Stimulated activated naive CD8-positive, alpha-beta T cell treated with anti-CD3 and anti-CD28 coated beads, Interleukin-15, amount 100 ng/mL, for 72 hours (primary cell): ENCODE measurements at regions not wholly inside any gene's neighbourhood (a gene's known extent, or its start where the extent isn't known, plus 50 kb on each side); places are given as distances from the start of the nearest gene placed in this dataset.

Experiments
- ATAC-seq: fragments of 150-1000 bp; cut with Tn5 transposase; 2 replicates; pipeline ENCODE4 v1.10.0; 2021; ENCODE audit warnings: mild to moderate bottlenecking, moderate library complexity
- DNase-seq, 2 donors: peaks; one replicate each; pipeline ENCODE4 v3.0.0; 2021 to 2022
- H3K27ac Mint-ChIP-seq, 2 donors: one replicate each; pipeline ENCODE4 v1.8.0; 2022; ENCODE audit warnings: mild to moderate bottlenecking in 2 of 2, mixed read lengths in 2 of 2, moderate library complexity in 2 of 2
- H3K27me3 Mint-ChIP-seq: one replicate; pipeline ENCODE4 v1.8.0; 2022; ENCODE audit warnings: mixed read lengths
- H3K4me1 Mint-ChIP-seq: one replicate; pipeline ENCODE4 v1.8.0; 2022; ENCODE audit warnings: mild to moderate bottlenecking, mixed read lengths
- H3K4me3 Mint-ChIP-seq, 2 donors: one replicate each; pipeline ENCODE4 v1.8.0; 2022; ENCODE audit warnings: mild to moderate bottlenecking in 2 of 2, mixed read lengths in 2 of 2, moderate library complexity in 1 of 2
- H3K9me3 Mint-ChIP-seq, 2 donors: one replicate each; pipeline ENCODE4 v1.8.0; 2022; ENCODE audit warnings: mixed read lengths in 2 of 2

DNA sequence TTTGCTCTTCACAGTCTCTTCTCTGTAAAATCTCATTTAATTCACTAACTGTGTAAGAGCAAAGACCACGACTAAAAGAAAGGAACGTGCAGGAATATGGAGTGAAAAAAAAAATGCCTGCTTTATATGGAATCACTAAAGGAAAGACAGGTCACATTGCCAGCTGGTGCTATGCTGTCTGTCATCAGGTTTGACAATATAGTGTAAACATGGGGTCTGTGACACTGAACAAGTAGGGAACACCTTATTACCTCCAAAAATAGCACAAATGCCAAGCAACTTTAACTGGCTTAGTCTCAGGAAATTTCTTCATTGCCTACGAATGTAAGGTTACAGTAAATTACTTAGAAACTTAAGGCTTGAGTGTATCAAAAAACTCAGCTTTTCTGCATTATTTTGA, 364.5 kb upstream of the LINC00305 start:
- ATAC-seq (no peak), DNase-seq (no peak)
- no peaks in the 10 kb centered on the region for H3K27me3 Mint-ChIP-seq
- H3K9me3 Mint-ChIP-seq: peaks cover under 1 to 2% of the 10 kb centered on the region in 2 donors
- no peak overlapping the region for H3K4me3 Mint-ChIP-seq
- no peaks in the 10 kb centered on the region for H3K4me1 Mint-ChIP-seq
- no peak overlapping the region for H3K27ac Mint-ChIP-seq

DNA sequence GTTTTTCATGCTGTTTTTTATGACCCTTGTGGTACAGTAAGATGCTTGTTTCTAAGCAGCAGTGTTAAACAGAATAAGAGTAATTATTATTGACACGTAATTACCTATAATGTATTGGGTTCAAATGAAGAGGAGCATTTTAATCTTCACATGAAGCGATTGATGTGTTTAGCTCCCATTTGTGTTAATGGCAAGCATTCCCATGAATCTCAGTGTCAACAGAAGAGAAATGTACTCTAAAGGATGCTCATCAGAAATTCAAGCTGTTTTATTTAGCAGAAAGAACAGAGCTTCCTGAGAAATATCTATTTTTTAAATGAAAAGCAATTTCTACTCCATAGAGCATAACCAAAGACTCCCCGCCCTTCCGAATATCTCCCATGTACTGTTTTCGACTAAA, 341.3 kb upstream of the LINC00305 start:
- Mint-ChIP-seq H3K27me3 (no peaks in the 10 kb centered on the region), H3K9me3 (peaks cover 0 to 9% of the 10 kb centered on the region in 2 donors), H3K27ac (no peak overlapping the region), H3K4me1 (no peaks in the 10 kb centered on the region), H3K4me3 (no peak overlapping the region)
- ATAC-seq (no peak), DNase-seq (no peak)

DNA sequence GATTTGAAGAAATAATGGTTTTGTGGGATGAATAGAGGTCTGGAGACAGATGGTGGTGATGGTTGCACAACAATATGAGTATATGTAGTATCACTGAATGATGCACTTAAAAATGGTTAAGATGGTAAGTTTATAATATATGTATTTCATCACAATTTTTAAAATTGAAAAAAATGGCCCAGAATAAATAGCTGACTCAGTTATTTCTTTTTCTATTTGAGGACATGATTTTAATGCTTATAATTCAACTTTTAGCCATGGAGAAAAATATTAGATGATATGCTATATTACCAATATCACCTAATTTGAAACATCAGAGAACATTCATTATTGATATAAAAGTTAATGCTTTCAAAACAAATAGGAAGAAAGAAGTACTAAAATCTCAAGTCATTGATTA, 339.8 kb upstream of the LINC00305 start:
- ATAC-seq (no peak), DNase-seq (no peak)
- Mint-ChIP-seq H3K9me3 (peaks cover 0 to 6% of the 10 kb centered on the region in 2 donors), H3K4me3 (no peak overlapping the region), H3K4me1 (no peaks in the 10 kb centered on the region), H3K27ac (no peak overlapping the region), H3K27me3 (no peaks in the 10 kb centered on the region)

DNA sequence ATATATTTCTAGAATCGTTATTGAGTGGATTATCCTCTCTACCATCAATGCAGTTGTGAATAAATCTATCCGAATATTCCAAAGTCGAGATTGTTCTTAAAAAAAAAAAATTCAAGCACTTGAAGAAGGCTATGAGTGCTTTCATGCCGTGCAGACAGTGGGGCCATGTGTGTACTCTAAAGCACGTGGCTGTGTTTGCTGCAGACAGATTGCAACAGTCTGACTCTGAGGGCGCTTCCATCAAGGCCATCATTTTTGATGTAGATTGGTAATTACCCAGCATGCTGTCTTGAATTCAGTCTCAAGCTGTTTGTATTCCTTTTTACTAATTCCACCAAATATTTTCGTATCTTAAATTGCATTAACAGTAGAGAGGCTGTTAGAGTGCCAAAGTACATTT, 325.9 kb upstream of the LINC00305 start:
- H3K9me3 Mint-ChIP-seq: peaks cover 0 to 6% of the 10 kb centered on the region in 2 donors
- ATAC-seq: no peak
- no peak overlapping the region for H3K27ac Mint-ChIP-seq
- no peak for DNase-seq
- no peak overlapping the region for H3K4me3 Mint-ChIP-seq
- no peaks in the 10 kb centered on the region for H3K4me1 Mint-ChIP-seq
- H3K27me3 Mint-ChIP-seq: no peaks in the 10 kb centered on the region

DNA sequence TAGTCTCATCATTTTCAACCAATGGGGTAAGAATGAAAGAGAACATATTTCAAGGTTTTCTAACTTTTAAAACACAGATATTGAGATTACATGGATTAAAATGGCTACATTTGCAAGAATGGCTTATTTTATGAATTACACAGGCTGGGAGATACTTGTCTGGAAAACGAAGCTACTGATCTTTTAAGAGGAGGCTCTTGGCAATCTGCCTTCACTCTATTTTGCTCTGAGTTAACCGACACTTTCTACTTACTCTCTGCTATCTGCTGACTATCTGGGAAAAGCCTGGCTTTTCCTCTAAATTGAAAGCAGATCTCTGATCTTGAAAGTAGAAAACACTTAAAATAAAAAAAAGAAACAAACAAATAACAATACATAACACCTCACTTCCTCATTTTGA, 325.4 kb upstream of the LINC00305 start:
- H3K9me3 Mint-ChIP-seq: peaks cover 3 to 6% of the 10 kb centered on the region in 2 donors
- H3K4me3 Mint-ChIP-seq: no peak overlapping the region
- ATAC-seq (no peak), DNase-seq (no peak)
- no peaks in the 10 kb centered on the region for H3K4me1 Mint-ChIP-seq
- no peak overlapping the region for H3K27ac Mint-ChIP-seq
- no peaks in the 10 kb centered on the region for H3K27me3 Mint-ChIP-seq

DNA sequence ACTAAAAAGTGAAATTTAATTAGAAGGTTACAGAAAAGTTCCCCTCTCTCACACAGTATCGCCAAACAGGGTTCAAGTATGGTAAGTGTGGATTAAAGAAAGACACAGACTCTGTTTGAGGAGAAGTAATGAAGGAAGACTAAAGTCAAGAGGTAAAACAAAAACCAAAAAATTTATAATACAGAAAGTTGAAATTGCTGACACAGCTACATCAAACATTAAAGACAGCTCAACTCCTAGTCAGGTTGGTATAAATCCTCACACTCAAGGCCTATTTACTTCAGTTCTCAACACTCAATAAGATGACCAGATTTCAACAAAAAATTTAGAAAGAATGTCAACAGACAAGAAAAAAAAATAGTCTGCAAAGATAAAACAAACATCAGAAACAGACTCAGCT, 300.5 kb upstream of the LINC00305 start:
- Mint-ChIP-seq H3K27me3 (no peaks in the 10 kb centered on the region), H3K9me3 (peaks cover 0 to 8% of the 10 kb centered on the region in 2 donors)

DNA sequence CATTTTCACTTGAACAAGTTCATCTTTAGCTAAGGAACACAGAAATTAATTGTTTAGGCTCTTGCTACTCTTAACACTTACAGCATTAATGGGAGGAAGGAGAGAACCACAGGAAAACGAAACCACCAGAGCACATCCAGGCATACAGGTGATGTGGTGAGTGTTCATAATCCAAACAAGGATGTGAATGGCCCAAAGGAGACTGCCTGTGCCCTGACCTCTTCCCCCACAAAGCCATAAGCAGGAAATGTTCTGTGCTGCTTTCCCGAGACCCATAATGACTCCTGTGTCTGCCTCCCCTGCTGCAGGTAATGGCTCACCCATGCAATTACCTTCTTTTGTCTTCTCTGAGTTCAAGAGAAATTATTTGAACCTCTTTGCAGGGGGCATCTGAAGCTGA, 295.9 kb upstream of the LINC00305 start:
- no peak for DNase-seq
- no peak for ATAC-seq

More for the DNA sequence above, 300.5 kb upstream of the LINC00305 start:
- H3K27ac Mint-ChIP-seq: no peak overlapping the region
- DNase-seq: no peak
- no peak for ATAC-seq
- no peak overlapping the region for H3K4me3 Mint-ChIP-seq
- no peaks in the 10 kb centered on the region for H3K4me1 Mint-ChIP-seq

DNA sequence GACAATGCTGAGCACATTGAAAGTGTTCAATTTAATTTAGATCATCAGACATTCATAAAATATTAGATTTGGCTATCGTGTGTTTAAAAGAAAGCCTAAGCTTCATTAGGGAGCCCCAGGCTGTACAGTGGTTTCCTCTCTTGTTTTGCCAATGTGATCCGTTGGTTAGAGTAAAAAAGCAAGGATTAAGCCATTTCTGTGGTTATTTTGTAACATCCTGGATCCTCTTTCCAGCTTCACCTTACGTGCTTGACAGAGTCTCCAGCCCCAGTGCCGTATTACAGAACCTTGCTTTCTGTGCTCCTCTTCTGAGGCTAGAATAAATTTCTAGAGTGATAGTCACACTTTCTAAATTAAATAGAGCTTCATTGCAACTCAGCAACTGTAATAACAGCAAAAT, 289.3 kb upstream of the LINC00305 start:
- Mint-ChIP-seq H3K9me3 (peaks cover 19 to 27% of the 10 kb centered on the region in 2 donors), H3K4me3 (no peak overlapping the region), H3K27ac (no peak overlapping the region), H3K4me1 (no peaks in the 10 kb centered on the region), H3K27me3 (no peaks in the 10 kb centered on the region)
- no peak for ATAC-seq
- DNase-seq: no peak

More for the DNA sequence above, 295.9 kb upstream of the LINC00305 start:
- no peaks in the 10 kb centered on the region for H3K27me3 Mint-ChIP-seq
- no peak overlapping the region for H3K27ac Mint-ChIP-seq
- no peaks in the 10 kb centered on the region for H3K4me1 Mint-ChIP-seq
- H3K4me3 Mint-ChIP-seq: no peak overlapping the region
- H3K9me3 Mint-ChIP-seq: peaks cover 5 to 13% of the 10 kb centered on the region in 2 donors

DNA sequence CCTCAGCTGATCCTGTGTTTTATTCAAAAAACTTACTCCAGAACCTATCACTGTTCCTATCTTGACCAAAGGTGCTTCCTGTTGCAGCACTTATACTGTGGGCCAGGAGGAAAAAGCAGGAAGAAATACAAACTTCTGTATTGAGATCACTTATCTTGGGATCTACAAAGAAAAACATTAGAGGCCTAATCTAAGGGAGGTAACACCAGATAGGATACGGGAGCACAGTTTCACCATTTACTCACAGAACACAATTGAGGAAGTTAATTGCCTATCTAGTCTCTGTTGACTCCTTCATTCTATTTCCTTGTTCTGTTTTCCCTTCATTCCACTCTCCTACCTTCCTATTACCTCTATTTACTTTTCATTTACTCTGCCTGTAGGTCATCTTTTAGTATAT, 287.2 kb upstream of the LINC00305 start:
- Mint-ChIP-seq H3K4me1 (no peaks in the 10 kb centered on the region), H3K27me3 (no peaks in the 10 kb centered on the region), H3K9me3 (peaks cover 20 to 27% of the 10 kb centered on the region in 2 donors), H3K27ac (no peak overlapping the region), H3K4me3 (no peak overlapping the region)
- no peak for ATAC-seq
- no peak for DNase-seq

DNA sequence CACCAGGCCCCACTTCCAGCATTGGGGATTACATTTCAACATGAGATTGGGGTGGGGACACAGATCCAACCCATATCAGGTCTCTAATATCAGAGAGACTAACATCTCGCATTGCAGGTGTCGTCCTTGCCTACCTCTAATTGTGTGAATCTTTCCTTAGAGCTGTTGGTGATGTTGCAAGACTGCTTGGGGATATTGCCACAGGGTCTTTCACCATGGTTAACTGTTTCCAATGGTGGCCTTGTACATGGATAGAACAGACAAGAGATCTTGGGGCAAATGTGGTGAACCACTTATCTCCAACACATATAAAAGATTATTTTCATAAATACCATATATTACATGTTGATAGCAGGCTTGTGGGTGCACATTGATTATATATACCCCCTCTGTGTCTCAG, 270.3 kb upstream of the LINC00305 start:
- H3K27me3 Mint-ChIP-seq: no peaks in the 10 kb centered on the region
- no peaks in the 10 kb centered on the region for H3K4me1 Mint-ChIP-seq
- no peak overlapping the region for H3K27ac Mint-ChIP-seq
- no peak for DNase-seq
- H3K4me3 Mint-ChIP-seq: no peak overlapping the region
- H3K9me3 Mint-ChIP-seq: peaks cover 0 to 4% of the 10 kb centered on the region in 2 donors
- no peak for ATAC-seq

DNA sequence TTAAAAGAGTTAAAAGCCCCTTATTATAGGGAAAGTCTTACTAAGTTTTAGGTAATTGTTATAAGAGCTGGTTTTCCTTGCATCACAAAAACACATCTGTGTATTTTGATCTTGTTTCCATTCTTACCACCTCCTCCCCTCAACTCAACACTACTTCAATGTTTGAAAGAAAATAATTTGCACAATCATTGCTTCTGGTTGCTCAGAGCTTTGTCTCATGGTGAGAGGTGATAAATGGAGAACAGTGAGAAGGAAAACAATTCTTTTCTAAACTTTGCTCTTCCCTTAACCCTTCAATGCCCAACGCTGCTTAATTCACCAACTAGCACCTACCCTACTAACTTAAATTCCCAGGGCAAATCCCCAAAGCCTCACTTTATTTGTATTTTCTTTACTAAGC, 268.1 kb upstream of the LINC00305 start:
- Mint-ChIP-seq H3K27ac (no peak overlapping the region), H3K4me3 (no peak overlapping the region), H3K4me1 (no peaks in the 10 kb centered on the region), H3K27me3 (no peaks in the 10 kb centered on the region), H3K9me3 (no peaks in the 10 kb centered on the region)
- ATAC-seq (no peak), DNase-seq (no peak)

DNA sequence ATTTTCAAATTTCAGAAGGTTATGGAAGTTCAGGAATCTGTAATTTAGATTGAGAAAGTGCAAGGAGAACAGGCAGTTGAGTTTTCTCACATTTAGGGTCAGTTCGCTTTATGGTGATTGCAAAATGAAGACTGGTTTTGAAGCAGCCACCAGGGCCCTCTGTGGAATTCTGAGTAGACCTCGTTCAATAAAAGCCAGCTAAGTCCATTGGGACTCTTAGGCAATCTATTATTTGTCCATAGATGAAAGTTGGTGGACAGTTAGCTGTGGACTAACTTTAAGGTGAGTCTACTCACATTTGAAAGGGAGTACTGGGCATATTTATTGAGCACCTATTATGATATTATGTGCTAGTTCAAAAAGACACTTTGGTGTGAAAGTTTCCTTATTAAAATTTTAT, 266.3 kb upstream of the LINC00305 start:
- no peak for DNase-seq
- Mint-ChIP-seq H3K4me3 (no peak overlapping the region), H3K4me1 (no peaks in the 10 kb centered on the region), H3K27me3 (no peaks in the 10 kb centered on the region), H3K9me3 (no peaks in the 10 kb centered on the region), H3K27ac (no peak overlapping the region)
- ATAC-seq: no peak

DNA sequence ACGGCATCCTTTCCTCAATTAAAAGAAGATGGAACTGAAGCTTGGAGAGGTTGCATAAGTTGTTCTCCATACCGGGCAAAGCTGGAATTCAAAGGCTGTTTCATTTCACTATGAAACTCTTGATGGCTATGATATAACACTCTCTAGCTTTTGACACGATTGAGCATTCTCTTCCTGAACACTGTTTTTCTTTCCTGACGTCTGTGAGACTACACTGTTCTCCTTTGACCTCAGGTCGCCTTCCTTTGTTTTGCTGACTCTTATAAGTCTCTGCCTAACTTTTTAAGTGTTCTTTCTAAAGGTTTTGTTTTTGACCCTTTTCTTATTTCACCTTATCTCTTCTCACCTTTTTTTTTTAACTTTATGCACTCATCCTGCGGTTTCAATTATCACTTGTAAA, 261.8 kb upstream of the LINC00305 start:
- Mint-ChIP-seq H3K4me1 (no peaks in the 10 kb centered on the region), H3K9me3 (no peaks in the 10 kb centered on the region), H3K27ac (no peak overlapping the region), H3K27me3 (no peaks in the 10 kb centered on the region), H3K4me3 (no peak overlapping the region)
- ATAC-seq (no peak), DNase-seq (no peak)

DNA sequence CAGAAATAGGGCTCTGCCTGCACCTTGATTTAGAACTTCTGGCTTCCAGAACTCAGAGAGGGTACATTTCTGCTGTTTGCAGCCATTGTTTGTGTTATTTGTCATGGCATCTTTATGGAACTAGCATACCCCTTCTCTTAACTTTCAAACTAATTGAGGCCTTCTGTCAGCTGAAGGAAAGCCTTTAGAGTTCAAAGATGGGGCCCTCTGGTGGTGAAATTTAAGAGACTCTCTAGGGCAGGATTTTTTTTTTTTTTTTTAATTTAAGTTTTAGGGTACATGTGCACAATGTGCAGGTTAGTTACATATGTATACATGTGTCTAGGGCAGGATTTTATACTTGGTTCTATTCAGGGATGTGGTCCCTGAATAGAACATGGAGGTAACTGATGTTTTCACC, 260.6 kb upstream of the LINC00305 start:
- ATAC-seq: no peak
- Mint-ChIP-seq H3K9me3 (no peaks in the 10 kb centered on the region), H3K27me3 (no peaks in the 10 kb centered on the region)

DNA sequence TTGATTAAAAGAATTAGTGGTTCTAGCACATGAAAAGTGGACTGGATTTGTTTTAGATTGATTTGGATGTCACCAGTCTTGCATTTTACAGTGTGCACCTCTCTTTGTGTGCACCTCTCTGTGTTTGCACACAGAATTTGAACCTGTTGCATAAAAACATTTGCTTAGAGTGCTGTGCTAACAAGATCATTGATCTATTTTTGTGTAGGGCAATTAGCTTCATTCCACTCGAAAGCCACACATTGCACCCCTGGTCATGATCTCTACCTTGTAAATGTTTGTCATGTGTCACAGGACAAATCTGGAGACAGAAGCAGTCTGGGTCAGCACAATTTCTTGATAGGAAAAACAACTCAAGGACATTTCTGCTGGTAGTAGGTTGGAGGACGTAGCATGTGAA, 258.7 kb upstream of the LINC00305 start:
- no peak for ATAC-seq
- Mint-ChIP-seq H3K27ac (no peak overlapping the region), H3K27me3 (no peaks in the 10 kb centered on the region), H3K9me3 (no peaks in the 10 kb centered on the region), H3K4me3 (no peak overlapping the region), H3K4me1 (no peaks in the 10 kb centered on the region)
- DNase-seq: no peak

More for the DNA sequence above, 260.6 kb upstream of the LINC00305 start:
- no peaks in the 10 kb centered on the region for H3K4me1 Mint-ChIP-seq
- no peak overlapping the region for H3K27ac Mint-ChIP-seq
- DNase-seq: no peak
- H3K4me3 Mint-ChIP-seq: no peak overlapping the region

DNA sequence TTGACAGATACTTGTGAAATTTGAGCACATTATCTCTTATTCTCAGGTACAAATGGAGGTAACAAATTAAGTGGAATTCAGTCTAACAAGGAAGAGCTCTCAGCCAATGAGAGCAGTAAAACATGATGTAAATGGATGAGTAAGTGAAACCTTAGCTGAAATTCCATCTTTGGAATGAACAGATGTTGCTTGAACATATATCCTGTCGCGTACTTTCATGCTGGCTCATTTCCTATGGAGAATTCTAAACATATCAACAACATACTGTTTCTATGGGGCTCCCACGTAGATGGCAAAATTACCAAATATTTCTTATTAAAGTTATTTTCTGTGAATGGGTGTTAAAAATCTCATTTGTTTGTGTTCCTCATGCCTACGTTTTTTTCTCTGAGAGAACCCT, 256.3 kb upstream of the LINC00305 start:
- no peak for DNase-seq
- Mint-ChIP-seq H3K27me3 (no peaks in the 10 kb centered on the region), H3K4me3 (no peak overlapping the region), H3K4me1 (no peaks in the 10 kb centered on the region), H3K27ac (no peak overlapping the region), H3K9me3 (no peaks in the 10 kb centered on the region)
- ATAC-seq: no peak

DNA sequence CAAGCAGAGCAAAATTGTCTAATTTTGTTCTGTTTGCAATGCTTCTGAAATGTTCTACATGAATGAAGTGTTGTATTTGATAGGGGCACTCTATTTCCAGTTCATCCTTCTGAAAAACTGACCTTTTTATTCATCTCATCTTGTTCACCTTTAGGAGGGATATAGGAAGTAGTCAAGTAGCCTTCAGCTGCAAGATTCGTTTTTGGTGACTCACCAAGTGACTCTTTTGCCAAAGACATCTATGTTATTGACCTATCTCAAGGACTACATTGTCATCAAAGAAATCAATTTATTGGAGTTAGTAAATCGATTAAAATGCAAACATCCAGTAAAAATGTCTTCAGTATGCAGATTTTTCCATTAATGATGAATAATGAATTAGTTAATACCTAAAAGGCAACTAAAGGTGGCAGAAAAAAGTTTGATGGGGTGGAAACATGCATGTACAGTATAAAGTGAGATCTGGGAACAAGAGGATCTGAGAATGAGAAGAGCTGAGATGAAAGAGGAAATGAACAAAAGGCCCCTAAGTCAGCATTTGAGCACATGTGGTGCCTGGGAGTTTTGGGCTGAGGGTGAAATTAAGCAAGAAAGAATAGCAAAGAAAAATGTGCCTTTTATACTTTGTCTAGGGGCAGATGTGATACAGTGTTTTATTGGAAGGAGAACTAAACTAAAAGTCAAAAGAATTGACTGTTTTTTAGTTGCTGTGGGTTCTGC, 255.1 kb upstream of the LINC00305 start:
- no peaks in the 10 kb centered on the region for H3K27me3 Mint-ChIP-seq
- H3K4me1 Mint-ChIP-seq: no peaks in the 10 kb centered on the region
- no peak overlapping the region for H3K4me3 Mint-ChIP-seq
- ATAC-seq: no peak
- H3K9me3 Mint-ChIP-seq: no peaks in the 10 kb centered on the region
- no peak for DNase-seq
- no peak overlapping the region for H3K27ac Mint-ChIP-seq
